HG02970 (cell line): ENCODE measurements at regions not wholly inside any gene's neighbourhood (a gene's known extent, or its start where the extent isn't known, plus 50 kb on each side); places are given as distances from the start of the nearest gene placed in this dataset.
"Not testable (repeated sequence)": the region's sequence is repeated elsewhere in the genome, so short reads cannot be mapped to it uniquely, and the experiment has no call there.

Experiments used
- ATAC-seq: cut with Tn5 transposase; IDR thresholded peaks from one replicate; pipeline ENCODE4 v1.9.1; 2021; ENCODE audit warnings: mild to moderate bottlenecking, moderate library complexity, moderate number of reproducible peaks; ENCODE audit not compliant: unreplicated experiment, low FRiP score

GRCh38 chr6:9024246-9024645 lies 588.9 kb upstream of the SLC35B3 start:
- ATAC-seq, result not testable (repeated sequence)

GRCh38 chr6:9020001-9020400 lies 584.7 kb upstream of the SLC35B3 start:
- no peak for ATAC-seq

DNA sequence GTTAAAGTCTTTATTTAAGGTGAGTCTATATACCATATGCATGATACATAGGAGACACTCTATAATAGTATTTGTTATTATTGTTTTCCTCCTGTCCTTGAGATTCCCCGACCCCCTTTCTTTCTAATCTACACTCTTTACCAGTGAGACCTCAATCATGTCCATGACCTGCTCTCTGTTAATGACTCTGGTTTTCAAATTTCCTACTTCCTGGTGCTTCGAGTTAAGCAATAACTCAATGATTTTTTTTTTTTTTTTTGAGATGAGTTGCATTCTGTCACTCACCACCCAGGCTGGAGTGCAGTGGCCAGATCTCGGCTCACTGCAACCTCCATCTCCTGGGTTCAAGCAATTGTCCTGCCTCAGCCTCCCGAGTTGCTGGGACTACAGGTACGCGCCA lies 574.6 kb upstream of the SLC35B3 start:
- no peak for ATAC-seq

DNA sequence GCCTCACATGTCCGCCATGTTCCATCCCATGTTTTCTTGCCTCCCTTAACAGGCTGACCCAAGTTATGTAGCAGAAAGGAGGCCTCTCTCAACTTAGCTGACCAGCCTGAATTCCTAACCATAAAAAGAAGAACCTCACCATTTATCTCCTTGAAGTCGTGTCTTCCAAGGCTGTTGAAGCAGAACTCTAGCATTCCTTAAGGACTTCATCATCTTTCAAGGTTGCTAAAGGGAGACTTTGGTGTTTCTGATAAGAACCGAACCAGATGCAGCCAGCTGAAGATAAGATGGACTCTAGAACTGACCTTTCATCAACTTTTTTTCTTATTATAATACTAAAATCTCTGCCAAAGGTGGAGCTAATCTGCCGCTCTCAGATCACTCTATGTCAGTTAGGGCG lies 571.7 kb upstream of the SLC35B3 start:
- ATAC-seq, result no peak

DNA sequence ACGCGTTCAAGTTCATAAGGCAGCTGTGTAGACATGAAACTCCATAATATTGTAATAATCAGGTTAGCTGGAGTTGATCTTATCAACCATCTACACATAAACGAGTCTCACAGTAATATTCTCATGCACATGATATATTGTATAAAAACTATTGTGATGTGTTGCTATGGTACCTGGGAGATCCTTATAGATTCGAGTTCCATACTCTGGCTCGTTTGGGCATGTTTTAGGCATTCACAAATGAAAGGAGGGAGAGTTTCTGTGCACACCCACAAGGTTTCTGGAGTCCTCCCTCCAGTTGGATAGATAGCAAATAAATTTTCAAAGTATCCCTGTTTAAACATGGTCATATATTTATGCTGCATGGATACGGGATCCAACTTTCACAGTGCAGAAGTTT lies 567.5 kb upstream of the SLC35B3 start:
- ATAC-seq, result no peak

DNA sequence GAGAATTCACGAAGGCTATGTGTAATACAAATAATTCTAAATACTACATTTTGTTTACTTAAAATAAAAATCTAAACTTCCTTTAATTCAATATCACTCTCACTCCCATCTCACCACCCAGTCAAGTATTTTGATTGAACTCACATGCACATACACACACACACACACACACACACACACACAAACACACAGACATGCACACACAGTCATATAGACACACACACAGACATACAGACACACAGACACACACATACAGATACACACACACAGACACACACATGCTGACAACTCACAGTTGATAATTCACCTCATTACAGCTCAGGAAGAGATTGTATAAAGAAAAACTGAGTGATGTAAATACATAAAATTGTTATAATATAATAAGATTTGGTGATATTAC lies 559.8 kb upstream of the SLC35B3 start:
- ATAC-seq, result no peak

DNA sequence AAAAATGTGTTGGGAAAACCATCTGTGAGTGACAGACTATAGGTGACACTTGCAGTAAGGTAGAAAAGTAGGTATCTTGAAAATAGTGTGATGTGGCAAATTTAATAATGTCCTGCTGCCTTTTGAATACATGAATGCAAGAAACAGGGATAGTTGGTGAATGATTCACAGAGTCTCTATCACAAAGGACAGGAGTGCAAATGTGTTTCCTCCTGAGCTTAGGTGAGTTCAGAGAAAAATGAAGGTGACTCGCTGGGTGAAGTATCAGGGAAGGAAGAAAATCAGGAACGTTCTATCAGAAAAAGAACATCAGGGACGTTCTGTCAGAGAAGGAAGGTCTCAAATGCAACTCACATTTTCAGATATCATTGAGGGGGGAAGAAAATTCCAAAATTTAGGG lies 557.8 kb upstream of the SLC35B3 start:
- ATAC-seq, result no peak

DNA sequence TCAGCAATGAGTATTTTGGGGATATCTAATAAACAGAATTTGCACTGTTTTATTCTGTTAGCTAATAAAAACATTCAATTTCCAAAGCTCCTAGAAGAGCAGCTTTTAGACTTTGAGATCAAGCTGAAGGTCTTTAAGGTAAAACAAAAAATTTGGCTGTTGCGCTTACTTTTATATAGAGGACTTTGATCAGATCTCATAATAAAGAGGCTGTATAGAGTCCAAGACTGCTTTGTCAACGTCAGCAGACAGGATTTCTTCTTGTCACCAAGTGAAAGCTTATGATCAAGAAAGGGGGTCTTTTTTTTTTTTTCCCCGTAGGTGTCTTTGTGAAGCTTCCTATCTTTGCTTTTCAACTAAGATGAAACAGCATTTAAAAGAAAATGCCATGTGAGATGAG lies 556.5 kb upstream of the SLC35B3 start:
- no peak for ATAC-seq

- ATAC-seq, result no peak
Measured at GRCh38 chr6:8990075-8990474, 554.7 kb upstream of the SLC35B3 start.

GRCh38 chr6:8983202-8983688 lies 547.9 kb upstream of the SLC35B3 start:
- peak; percentile 99 for ATAC-seq

DNA sequence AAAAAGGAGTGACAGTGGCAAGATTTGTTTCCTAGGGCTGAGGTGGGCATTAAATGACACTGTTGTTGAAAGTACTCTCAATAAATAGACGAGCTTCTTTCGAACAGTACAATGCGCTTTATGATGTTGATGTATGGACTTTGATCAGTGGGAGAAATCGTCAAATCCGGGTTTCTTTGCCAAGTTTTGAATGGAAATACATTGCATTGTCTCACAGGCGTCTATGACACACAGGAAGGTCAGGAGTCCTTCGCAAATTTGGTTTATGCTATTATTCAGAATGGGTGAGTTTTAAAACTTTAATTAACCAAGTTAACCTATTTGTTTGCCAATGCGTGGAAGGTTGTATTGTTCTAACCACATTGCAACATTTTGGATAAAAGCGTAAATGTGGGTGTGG lies 547.3 kb upstream of the SLC35B3 start:
- no peak for ATAC-seq

DNA sequence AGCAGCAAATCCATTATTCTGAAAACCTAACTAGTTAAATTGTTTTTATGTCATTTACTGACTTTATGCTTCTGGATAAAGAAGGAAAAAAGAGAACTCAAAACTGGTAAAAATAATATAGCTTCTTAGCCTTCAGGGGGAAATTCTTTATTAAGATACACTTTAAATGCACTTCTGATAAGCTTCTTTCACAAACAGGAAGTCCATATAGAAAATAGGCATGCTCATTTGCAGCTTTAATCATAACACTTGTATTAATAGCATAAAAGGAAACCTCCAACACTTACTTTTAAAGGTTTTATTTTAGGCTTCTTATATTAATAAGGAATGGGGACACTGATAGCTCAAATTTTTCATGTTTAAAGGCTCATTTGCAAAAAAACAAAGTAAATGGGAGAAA lies 538.0 kb upstream of the SLC35B3 start:
- no peak for ATAC-seq

- no peak for ATAC-seq
Measured at GRCh38 chr6:8969747-8970146, 534.4 kb upstream of the SLC35B3 start.

DNA sequence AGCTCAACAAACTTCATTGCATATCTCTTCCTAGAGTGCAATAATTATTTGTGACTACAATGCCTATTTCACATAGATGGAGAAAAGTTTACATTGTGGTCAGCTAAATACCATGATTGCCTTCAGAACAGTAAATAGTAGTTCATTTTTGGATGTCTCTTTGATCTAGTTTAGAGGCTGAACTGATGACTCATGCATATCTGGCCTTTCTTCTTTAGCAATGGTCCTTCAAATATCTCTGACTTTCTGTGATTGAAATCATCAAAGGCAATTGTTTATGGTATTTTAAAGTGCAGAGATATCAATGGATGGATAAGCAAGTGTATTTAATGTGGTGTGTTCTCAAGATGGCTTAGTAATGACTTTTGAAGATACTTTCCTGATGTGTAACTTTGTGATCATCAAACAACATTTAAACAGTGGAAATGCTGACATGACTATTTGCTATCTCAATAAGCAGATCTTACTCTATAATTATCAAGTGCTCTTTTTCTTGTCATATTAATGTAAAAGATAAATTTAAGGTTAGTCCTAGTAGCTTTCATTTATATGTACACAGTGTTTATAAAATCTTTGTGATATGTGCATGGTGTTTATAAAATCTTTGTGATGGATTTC lies 523.7 kb upstream of the SLC35B3 start:
- no peak for ATAC-seq

GRCh38 chr6:8953310-8953709 lies 518.0 kb upstream of the SLC35B3 start:
- no peak for ATAC-seq

- no peak for ATAC-seq
Measured at GRCh38 chr6:8948733-8949132, 513.4 kb upstream of the SLC35B3 start.

DNA sequence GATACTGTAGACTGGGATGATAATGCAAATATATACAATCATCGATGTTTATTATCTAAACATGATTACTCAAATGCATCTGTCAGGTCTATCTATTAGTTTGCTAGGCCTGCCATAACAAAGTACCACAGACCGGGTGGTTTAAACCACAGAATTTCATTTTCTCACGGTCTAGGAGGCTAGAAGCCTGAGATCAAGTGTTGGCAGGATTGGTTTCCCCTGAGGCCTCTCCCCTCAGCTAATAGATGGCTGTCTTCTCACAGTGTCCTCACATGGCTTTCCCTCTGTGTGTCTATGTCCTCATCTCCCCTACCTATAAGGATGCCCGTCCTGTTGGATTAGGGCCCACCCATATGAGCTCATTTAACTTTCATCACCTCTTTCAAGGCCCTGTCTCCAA lies 512.6 kb upstream of the SLC35B3 start:
- ATAC-seq, result no peak

GRCh38 chr6:8944548-8944947 lies 509.2 kb upstream of the SLC35B3 start:
- ATAC-seq, result no peak

GRCh38 chr6:8943073-8943472 lies 507.7 kb upstream of the SLC35B3 start:
- no peak for ATAC-seq

DNA sequence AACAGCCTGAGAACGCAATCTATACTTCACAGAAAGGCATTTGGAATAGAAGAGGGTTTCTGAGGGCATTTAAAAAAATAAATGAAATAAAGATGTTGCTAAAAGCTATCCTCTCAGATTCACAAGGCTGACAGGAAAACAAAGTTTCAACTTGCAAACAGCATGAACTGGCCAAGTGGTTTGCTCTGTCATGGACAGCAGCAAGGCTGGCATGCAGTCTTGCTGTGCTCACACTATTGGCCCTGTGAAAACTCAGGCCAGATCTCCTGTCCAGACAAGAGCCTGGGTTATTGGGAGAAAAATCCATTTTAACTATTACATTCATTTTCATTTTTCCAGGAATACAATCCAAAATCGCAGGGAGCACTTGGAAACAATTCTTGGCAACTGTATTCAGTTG lies 506.2 kb upstream of the SLC35B3 start:
- ATAC-seq, result no peak

DNA sequence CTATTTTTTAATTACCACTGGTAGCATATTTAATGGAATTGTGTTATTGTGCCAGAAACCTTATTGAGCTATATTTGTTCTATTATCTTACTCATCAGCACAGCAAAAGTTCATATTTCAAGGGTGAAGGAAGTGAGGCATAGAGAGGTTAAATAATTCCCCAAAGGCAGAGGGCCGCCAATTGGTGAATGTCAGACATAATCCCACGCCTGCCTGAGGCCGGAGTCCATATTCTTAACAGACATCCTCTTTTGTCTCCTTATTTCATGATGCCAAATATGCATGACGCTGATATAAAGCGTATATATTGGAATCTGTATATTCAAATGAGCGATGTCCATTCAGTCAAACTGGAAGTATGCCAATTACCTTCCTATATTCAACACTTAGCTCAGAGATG lies 505.0 kb upstream of the SLC35B3 start:
- no peak for ATAC-seq

GRCh38 chr6:8939615-8940014 lies 504.3 kb upstream of the SLC35B3 start:
- no peak for ATAC-seq

GRCh38 chr6:8934318-8934717 lies 499.0 kb upstream of the SLC35B3 start:
- no peak for ATAC-seq
